DOHH2 (cell line): ENCODE measurements at regions not wholly inside any gene's neighbourhood (a gene's known extent, or its start where the extent isn't known, plus 50 kb on each side); places are given as distances from the start of the nearest gene placed in this dataset.

Source experiments
- H3F3A ChIP-seq: fragments of 200-600 bp; sonication (generic), shearing (Covaris generic); 2 replicates; pipeline ENCODE4 v1.6.0; 2016; ENCODE audit warnings: antibody characterized with exemption, mild to moderate bottlenecking; ENCODE audit not compliant: control insufficient read depth, insufficient read depth
- H3K27ac ChIP-seq: fragments of 200-600 bp; sonication (generic); 2 replicates; pipeline ENCODE4 v1.5.1; 2014; ENCODE audit warnings: low read depth, mild to moderate bottlenecking, low read length, moderate library complexity
- H3K27me3 ChIP-seq: fragments of 200-600 bp; sonication (generic); 2 replicates; pipeline ENCODE4 v1.6.1; 2014; ENCODE audit warnings: mild to moderate bottlenecking, low read length, mixed read lengths; ENCODE audit not compliant: control insufficient read depth
- H3K36me3 ChIP-seq: fragments of 200-600 bp; sonication (generic); 2 replicates; pipeline ENCODE4 v1.6.1; 2014; ENCODE audit warnings: mild to moderate bottlenecking, low read length, moderate library complexity, mixed read lengths; ENCODE audit not compliant: control insufficient read depth
- H3K4me1 ChIP-seq: fragments of 200-600 bp; sonication (generic); 2 replicates; pipeline ENCODE4 v1.6.1; 2014; ENCODE audit warnings: mild to moderate bottlenecking, low read length, mixed read lengths; ENCODE audit not compliant: control insufficient read depth
- H3K4me2 ChIP-seq: fragments of 200-600 bp; sonication (generic); 2 replicates; pipeline ENCODE4 v1.6.0; 2014; ENCODE audit warnings: mild to moderate bottlenecking, low read length, moderate library complexity
- H3K4me3 ChIP-seq: fragments of 200-600 bp; sonication (generic); 2 replicates; pipeline ENCODE4 v1.5.1; 2014; ENCODE audit warnings: mild to moderate bottlenecking, low read length, mixed read lengths
- H3K79me2 ChIP-seq: fragments of 200-600 bp; sonication (generic); 2 replicates; pipeline ENCODE4 v1.6.1; 2014; ENCODE audit warnings: mild to moderate bottlenecking, low read length, mixed read lengths; ENCODE audit not compliant: control insufficient read depth
- H3K9me2 ChIP-seq: fragments of 200-600 bp; sonication (generic); replicated peaks from 2 replicates; pipeline ENCODE4 v1.6.1; 2014; ENCODE audit warnings: mild to moderate bottlenecking, low read length, mixed read lengths; ENCODE audit not compliant: control insufficient read depth
- H3K9me3 ChIP-seq: fragments of 200-600 bp; sonication (generic); 2 replicates; pipeline ENCODE4 v1.6.1; 2014; ENCODE audit warnings: antibody characterized with exemption, low read length, mixed read lengths; ENCODE audit not compliant: control insufficient read depth, insufficient read depth
- H4K20me1 ChIP-seq: fragments of 200-600 bp; sonication (generic); 2 replicates; pipeline ENCODE4 v1.6.0; 2014; ENCODE audit warnings: low read depth, mild to moderate bottlenecking, antibody characterized with exemption, low read length, moderate library complexity; ENCODE audit not compliant: control insufficient read depth, insufficient read depth
- CTCF ChIP-seq: fragments of 200-600 bp; sonication (generic); IDR thresholded peaks from one replicate; pipeline ENCODE4 v1.5.1; 2014; ENCODE audit warnings: antibody characterized with exemption, mild to moderate bottlenecking, low read depth, low read length; ENCODE audit not compliant: poor library complexity, severe bottlenecking
- EZH2phosphoT487 ChIP-seq: fragments of 200-600 bp; sonication (generic); IDR thresholded peaks from 2 replicates; pipeline ENCODE4 v1.6.1; 2017; ENCODE audit warnings: borderline replicate concordance, mild to moderate bottlenecking, antibody characterized with exemption, low read length, moderate library complexity, mixed read lengths

- H3K9me2 ChIP-seq: no peaks in the 10 kb centered on the region
- no peaks in the 10 kb centered on the region for H3K79me2 ChIP-seq
- no peaks in the 10 kb centered on the region for H3K36me3 ChIP-seq
- H3K9me3 ChIP-seq: no peaks in the 10 kb centered on the region
- peaks cover 19% of the 10 kb centered on the region for H3K27me3 ChIP-seq
- TF ChIP-seq CTCF (no peak), EZH2phosphoT487 (no peak)
- no peaks in the 10 kb centered on the region for H3F3A ChIP-seq
- H3K4me1 ChIP-seq: no peaks in the 10 kb centered on the region
- no peaks in the 10 kb centered on the region for H4K20me1 ChIP-seq
- H3K27ac ChIP-seq: no peak overlapping the region
- no peak overlapping the region for H3K4me3 ChIP-seq
- H3K4me2 ChIP-seq: no peak overlapping the region
Observed at GRCh38 chr7:26554952-26555351, 263.3 kb downstream of the SNX10 start.

GRCh38 chr7:26556061-26556881 is 264.6 kb downstream of the SNX10 start:
- no peak overlapping the region for H3K27ac ChIP-seq
- H3K4me2 ChIP-seq: no peak overlapping the region
- H3K9me2 ChIP-seq: no peaks in the 10 kb centered on the region
- TF ChIP-seq CTCF: no peak
- no peak for TF ChIP-seq EZH2phosphoT487
- H3K4me1 ChIP-seq: no peaks in the 10 kb centered on the region
- no peak overlapping the region for H3K4me3 ChIP-seq
- no peaks in the 10 kb centered on the region for H3K79me2 ChIP-seq
- peaks cover 21% of the 10 kb centered on the region for H3K27me3 ChIP-seq
- no peaks in the 10 kb centered on the region for H3F3A ChIP-seq
- no peaks in the 10 kb centered on the region for H3K9me3 ChIP-seq
- H3K36me3 ChIP-seq: no peaks in the 10 kb centered on the region
- no peaks in the 10 kb centered on the region for H4K20me1 ChIP-seq

- Histone ChIP-seq H4K20me1 (no peaks in the 10 kb centered on the region), H3F3A (no peaks in the 10 kb centered on the region), H3K36me3 (no peaks in the 10 kb centered on the region), H3K79me2 (no peaks in the 10 kb centered on the region), H3K4me2 (no peak overlapping the region), H3K27me3 (0 out of 2 replicates have a peak, but pooled peaks cover 2% of the 10 kb centered on the region), H3K4me1 (no peaks in the 10 kb centered on the region), H3K27ac (no peak overlapping the region), H3K4me3 (no peak overlapping the region), H3K9me3 (no peaks in the 10 kb centered on the region), H3K9me2 (no peaks in the 10 kb centered on the region)
- TF ChIP-seq CTCF (no peak), EZH2phosphoT487 (no peak)
Observed at GRCh38 chr7:26560526-26561256, 269.0 kb downstream of the SNX10 start.
